Neural cell (in vitro differentiated cells): ENCODE measurements at regions not wholly inside any gene's neighbourhood (a gene's known extent, or its start where the extent isn't known, plus 50 kb on each side); places are given as distances from the start of the nearest gene placed in this dataset.

Experiments
- H2AFZ ChIP-seq: fragments of 200-600, 300-800 bp; sonication (generic), shearing (Covaris generic); 2 replicates; pipeline ENCODE4 v1.6.0; 2014; ENCODE audit warnings: low read depth, mild to moderate bottlenecking, antibody characterized with exemption, low read length, moderate library complexity
- H3F3A ChIP-seq: fragments of 200-600 bp; shearing (Covaris generic); 2 replicates; pipeline ENCODE4 v1.6.1; 2016; ENCODE audit warnings: mild to moderate bottlenecking, moderate library complexity, mixed read lengths, antibody characterized with exemption, low read length; ENCODE audit not compliant: insufficient read depth, poor library complexity, severe bottlenecking
- H3K27ac ChIP-seq: fragments of 200-600, 300-800 bp; sonication (generic), shearing (Covaris generic); 2 replicates; pipeline ENCODE4 v1.5.1; 2014; ENCODE audit warnings: mild to moderate bottlenecking, low read length, moderate library complexity
- H3K27me3 ChIP-seq: fragments of 300-800, 200-600 bp; sonication (generic), shearing (Covaris generic); 2 replicates; pipeline ENCODE4 v1.6.0; 2014; ENCODE audit warnings: mild to moderate bottlenecking, low read depth, low read length, moderate library complexity; ENCODE audit not compliant: insufficient read depth
- H3K36me3 ChIP-seq: fragments of 300-800, 200-600 bp; sonication (generic), shearing (Covaris generic); 2 replicates; pipeline ENCODE4 v1.5.1; 2014; ENCODE audit warnings: mild to moderate bottlenecking, antibody characterized with exemption, low read length, moderate library complexity; ENCODE audit not compliant: insufficient read depth
- H3K4me2 ChIP-seq: fragments of 300-800, 200-600 bp; sonication (generic), shearing (Covaris generic); 2 replicates; pipeline ENCODE4 v1.6.0; 2014; ENCODE audit warnings: mild to moderate bottlenecking, low read length
- H3K4me3 ChIP-seq: fragments of 300-800, 200-600 bp; sonication (generic), shearing (Covaris generic); 2 replicates; pipeline ENCODE4 v1.5.1; 2014; ENCODE audit warnings: mild to moderate bottlenecking, low read length, moderate library complexity
- H3K79me2 ChIP-seq: fragments of 200-600 bp; shearing (Covaris generic); replicated peaks from 2 replicates; pipeline ENCODE4 v1.6.0; 2014; ENCODE audit warnings: mild to moderate bottlenecking, low read length, moderate library complexity; ENCODE audit not compliant: insufficient read depth
- H3K9ac ChIP-seq: fragments of 300-800, 200-600 bp; sonication (generic), shearing (Covaris generic); 2 replicates; pipeline ENCODE4 v1.6.1; 2016; ENCODE audit warnings: mild to moderate bottlenecking, low read length, mixed read lengths
- H3K9me2 ChIP-seq: fragments of 200-600 bp; shearing (Covaris generic); 2 replicates; pipeline ENCODE4 v1.6.1; 2016; ENCODE audit warnings: mild to moderate bottlenecking, low read length, mixed read lengths; ENCODE audit not compliant: insufficient read depth
- H3K9me3 ChIP-seq: fragments of 200-600, 300-800 bp; sonication (generic), shearing (Covaris generic); 2 replicates; pipeline ENCODE4 v1.6.1; 2016; ENCODE audit warnings: mild to moderate bottlenecking, mixed run types, low read length, moderate library complexity, mixed read lengths
- H4K20me1 ChIP-seq: fragments of 200-600 bp; shearing (Covaris generic); 2 replicates; pipeline ENCODE4 v1.6.1; 2016; ENCODE audit warnings: mild to moderate bottlenecking, mixed run types; ENCODE audit not compliant: insufficient read depth
- CTCF ChIP-seq: fragments of 450-650 bp; IDR thresholded peaks from 2 replicates; pipeline ENCODE4 v1.5.1; 2014; ENCODE audit warnings: antibody characterized with exemption, mild to moderate bottlenecking, moderate library complexity; ENCODE audit not compliant: poor library complexity, severe bottlenecking
- EP300 ChIP-seq: fragments of 450-650 bp; conservative IDR thresholded peaks from 2 replicates; pipeline ENCODE4 v1.6.1; 2014; ENCODE audit warnings: antibody characterized with exemption, mild to moderate bottlenecking, moderate library complexity; ENCODE audit not compliant: poor library complexity, severe bottlenecking
- EZH2 ChIP-seq: fragments of 200-600, 300-800 bp; shearing (Covaris generic), sonication (generic); IDR thresholded peaks from 2 replicates; pipeline ENCODE4 v1.6.1; 2014; ENCODE audit warnings: antibody characterized with exemption, low read length, borderline replicate concordance, mild to moderate bottlenecking; ENCODE audit not compliant: insufficient read depth, poor library complexity, severe bottlenecking
- MXI1 ChIP-seq: fragments of 450-650 bp; conservative IDR thresholded peaks from 2 replicates; pipeline ENCODE4 v1.6.1; 2014; ENCODE audit warnings: antibody characterized with exemption, mild to moderate bottlenecking; ENCODE audit not compliant: poor library complexity, severe bottlenecking
- POLR2AphosphoS5 ChIP-seq: IDR thresholded peaks from 2 replicates; pipeline ENCODE4 v1.6.1; 2012
- RAD21 ChIP-seq: fragments of 450-650 bp; conservative IDR thresholded peaks from 2 replicates; pipeline ENCODE4 v1.6.1; 2014; ENCODE audit warnings: antibody characterized with exemption, mild to moderate bottlenecking, moderate library complexity
- REST ChIP-seq: IDR thresholded peaks from 2 replicates; pipeline ENCODE4 v1.6.1; 2012; ENCODE audit warnings: borderline replicate concordance
- SMC3 ChIP-seq: fragments of 450-650 bp; conservative IDR thresholded peaks from 2 replicates; pipeline ENCODE4 v1.6.1; 2014; ENCODE audit warnings: antibody characterized with exemption, mild to moderate bottlenecking, moderate library complexity; ENCODE audit not compliant: poor library complexity
- TAF1 ChIP-seq: IDR thresholded peaks from 2 replicates; pipeline ENCODE4 v1.6.1; 2012; ENCODE audit warnings: low read depth

DNA sequence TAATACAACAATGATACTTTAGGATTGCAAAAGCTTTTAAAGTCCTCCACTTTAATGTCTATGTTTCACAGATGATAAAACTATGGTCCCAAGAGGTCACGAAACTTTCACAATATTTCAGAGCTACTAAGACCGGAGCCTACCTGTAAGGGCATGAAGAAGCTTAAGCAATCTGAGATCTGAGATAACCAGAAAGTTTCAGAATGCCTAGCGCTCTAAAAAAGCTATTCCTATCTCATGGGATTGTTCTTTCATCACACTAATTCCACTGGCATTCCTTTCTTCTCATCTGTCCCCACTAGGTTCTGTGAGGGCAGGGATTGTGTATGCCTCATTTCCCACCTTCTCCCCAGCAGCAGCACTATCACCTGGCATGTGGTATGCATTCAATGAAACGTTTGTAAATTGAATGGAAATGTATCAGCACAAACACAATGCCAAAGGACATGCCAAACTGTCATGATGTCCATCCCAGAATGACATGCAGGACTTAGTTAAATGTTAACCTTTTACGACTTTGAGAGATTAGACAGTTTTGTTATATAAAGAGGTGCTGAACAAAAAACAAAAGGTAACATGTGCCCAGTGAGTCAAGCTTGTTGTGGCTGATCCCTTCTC lies 104.7 kb upstream of the NR2F2 start:
- Histone ChIP-seq H3K9ac (no peak overlapping the region), H3K4me3 (no peak overlapping the region), H3K27ac (no peak overlapping the region), H3K36me3 (no peaks in the 10 kb centered on the region), H3K9me2 (no peaks in the 10 kb centered on the region), H3K9me3 (no peaks in the 10 kb centered on the region), H3F3A (no peaks in the 10 kb centered on the region), H3K27me3 (no peaks in the 10 kb centered on the region), H3K79me2 (no peaks in the 10 kb centered on the region), H3K4me2 (no peak overlapping the region), H4K20me1 (no peaks in the 10 kb centered on the region), H2AFZ (no peak overlapping the region)
- TF ChIP-seq REST (no peak), EP300 (no peak), EZH2 (no peak), RAD21 (no peak)

GRCh38 chr15:96230526-96231181 lies 99.8 kb upstream of the NR2F2 start:
- H3K27ac ChIP-seq: no peak overlapping the region
- H2AFZ ChIP-seq: no peak overlapping the region
- H3K36me3 ChIP-seq: no peaks in the 10 kb centered on the region
- no peak overlapping the region for H3K4me3 ChIP-seq
- no peaks in the 10 kb centered on the region for H4K20me1 ChIP-seq
- H3K9ac ChIP-seq: no peak overlapping the region
- H3K9me3 ChIP-seq: no peaks in the 10 kb centered on the region
- no peaks in the 10 kb centered on the region for H3K27me3 ChIP-seq
- H3K9me2 ChIP-seq: no peaks in the 10 kb centered on the region
- no peaks in the 10 kb centered on the region for H3F3A ChIP-seq
- TF ChIP-seq RAD21: no peak
- TF ChIP-seq EP300: no peak
- TF ChIP-seq SMC3: no peak
- TF ChIP-seq EZH2: no peak
- no peak for TF ChIP-seq REST
- no peak for TF ChIP-seq POLR2AphosphoS5
- TF ChIP-seq TAF1: no peak
- no peak for TF ChIP-seq CTCF
- TF ChIP-seq MXI1: no peak
- H3K79me2 ChIP-seq: no peaks in the 10 kb centered on the region
- no peak overlapping the region for H3K4me2 ChIP-seq
